ENCODE measurements at regions not wholly inside any gene's neighbourhood (a gene's known extent, or its start where the extent isn't known, plus 50 kb on each side); places are given as distances from the start of the nearest gene placed in this dataset.

GRCh38 chr7:131203291-131203976 is 124.2 kb upstream of the MKLN1 start:
- no peak for TF ChIP-seq POLR2A (IDR thresholded peaks at IDR 0.05)
- TF ChIP-seq CTCF (IDR thresholded peaks at IDR 0.05): no peak
